H9 (cell line): ENCODE measurements at regions not wholly inside any gene's neighbourhood (a gene's known extent, or its start where the extent isn't known, plus 50 kb on each side); places are given as distances from the start of the nearest gene placed in this dataset.

Experiments
- DNase-seq: peaks from one replicate; pipeline ENCODE4 v3.0.0-alpha.2; 2017
- H2AFZ ChIP-seq: one replicate; pipeline ENCODE4 v1.6.1; 2013; ENCODE audit warnings: mild to moderate bottlenecking, low read length, control low read depth, moderate library complexity
- H2AK5ac ChIP-seq: 2 replicates; pipeline ENCODE4 v1.6.1; 2013; ENCODE audit warnings: low read length, control low read depth, mixed read lengths; ENCODE audit not compliant: insufficient read length
- H2BK120ac ChIP-seq: one replicate; pipeline ENCODE4 v1.6.1; 2013; ENCODE audit warnings: low read depth, mild to moderate bottlenecking, low read length, control low read depth, inconsistent platforms; ENCODE audit not compliant: poor library complexity, severe bottlenecking
- H2BK12ac ChIP-seq: 2 replicates; pipeline ENCODE4 v1.6.1; 2013; ENCODE audit warnings: low read length, control low read depth, mixed read lengths, low read depth; ENCODE audit not compliant: insufficient read length
- H2BK15ac ChIP-seq: 2 replicates; pipeline ENCODE4 v1.6.1; 2013; ENCODE audit warnings: low read depth, low read length, control low read depth
- H2BK20ac ChIP-seq: one replicate; pipeline ENCODE4 v1.6.1; 2013; ENCODE audit warnings: low read depth, mild to moderate bottlenecking, low read length, control low read depth, inconsistent platforms; ENCODE audit not compliant: poor library complexity, severe bottlenecking
- H2BK5ac ChIP-seq: 2 replicates; pipeline ENCODE4 v1.6.1; 2013; ENCODE audit warnings: low read length, control low read depth, mixed read lengths; ENCODE audit not compliant: insufficient read length
- H3K14ac ChIP-seq: 2 replicates; pipeline ENCODE4 v1.6.1; 2013; ENCODE audit warnings: low read length, control low read depth; ENCODE audit not compliant: insufficient read depth
- H3K18ac ChIP-seq: 2 replicates; pipeline ENCODE4 v1.6.1; 2013; ENCODE audit warnings: low read depth, mild to moderate bottlenecking, mixed read lengths, low read length, control low read depth; ENCODE audit not compliant: insufficient read length
- H3K23ac ChIP-seq: 2 replicates; pipeline ENCODE4 v1.6.1; 2013; ENCODE audit warnings: low read length, control low read depth, mixed read lengths, low read depth; ENCODE audit not compliant: insufficient read length
- H3K23me2 ChIP-seq: 2 replicates; pipeline ENCODE4 v1.6.1; 2013; ENCODE audit warnings: low read depth, mild to moderate bottlenecking, mixed read lengths, low read length, control low read depth; ENCODE audit not compliant: insufficient read length, poor library complexity, severe bottlenecking
- H3K27ac ChIP-seq: 2 replicates; pipeline ENCODE4 v1.5.1; 2013; ENCODE audit warnings: low read length, control low read depth, mixed read lengths, low read depth; ENCODE audit not compliant: insufficient read length
- H3K27me3 ChIP-seq: 2 replicates; pipeline ENCODE4 v1.6.1; 2013; ENCODE audit warnings: low read length, control low read depth, inconsistent platforms; ENCODE audit not compliant: insufficient read depth
- H3K4ac ChIP-seq: 2 replicates; pipeline ENCODE4 v1.6.1; 2013; ENCODE audit warnings: low read depth, mild to moderate bottlenecking, control low read depth, inconsistent platforms, low read length, moderate library complexity
- H3K4me1 ChIP-seq: 2 replicates; pipeline ENCODE4 v1.6.1; 2013; ENCODE audit warnings: low read length, control low read depth, inconsistent platforms; ENCODE audit not compliant: insufficient read depth
- H3K4me2 ChIP-seq: 2 replicates; pipeline ENCODE4 v1.6.1; 2013; ENCODE audit warnings: low read length, control low read depth, mixed read lengths; ENCODE audit not compliant: insufficient read length, insufficient read depth
- H3K56ac ChIP-seq: 2 replicates; pipeline ENCODE4 v1.6.1; 2013; ENCODE audit warnings: low read depth, mild to moderate bottlenecking, mixed read lengths, low read length, control low read depth; ENCODE audit not compliant: insufficient read length
- H3K79me1 ChIP-seq: 2 replicates; pipeline ENCODE4 v1.6.1; 2013; ENCODE audit warnings: low read depth, mild to moderate bottlenecking, moderate library complexity, low read length, control low read depth, inconsistent platforms; ENCODE audit not compliant: insufficient read depth, poor library complexity, severe bottlenecking
- H3K79me2 ChIP-seq: 2 replicates; pipeline ENCODE4 v1.6.1; 2013; ENCODE audit warnings: low read length, control low read depth, inconsistent platforms; ENCODE audit not compliant: insufficient read depth
- H3K9ac ChIP-seq: 2 replicates; pipeline ENCODE4 v1.6.1; 2013; ENCODE audit warnings: low read length, control low read depth, mixed read lengths; ENCODE audit not compliant: insufficient read length; ENCODE audit errors: extremely low read depth
- H3K9me3 ChIP-seq: one replicate; pipeline ENCODE4 v1.6.1; 2013; ENCODE audit warnings: low read depth, low read length, inconsistent platforms; ENCODE audit not compliant: control insufficient read depth
- H3T11ph ChIP-seq: one replicate; pipeline ENCODE4 v1.6.1; 2013; ENCODE audit warnings: mild to moderate bottlenecking, low read length, control low read depth, inconsistent platforms
- H4K20me1 ChIP-seq: one replicate; pipeline ENCODE4 v1.6.1; 2013; ENCODE audit not compliant: control insufficient read depth, insufficient read length, insufficient read depth
- H4K5ac ChIP-seq: 2 replicates; pipeline ENCODE4 v1.6.1; 2013; ENCODE audit warnings: low read depth, mild to moderate bottlenecking, mixed read lengths, low read length, control low read depth; ENCODE audit not compliant: insufficient read length
- H4K8ac ChIP-seq: replicated peaks from 2 replicates; pipeline ENCODE4 v1.6.1; 2013; ENCODE audit warnings: low read length, control low read depth, mixed read lengths, low read depth; ENCODE audit not compliant: insufficient read length
- H4K91ac ChIP-seq: 2 replicates; pipeline ENCODE4 v1.6.1; 2013; ENCODE audit warnings: low read depth, mild to moderate bottlenecking, moderate library complexity, mixed read lengths, low read length, control low read depth; ENCODE audit not compliant: insufficient read length
- H3K27ac Mint-ChIP-seq, 3 experiments: 2 replicates in 2 of 3; 3 replicates in 1 of 3; pipeline ENCODE4 v1.8.0; 2020 to 2021; ENCODE audit warnings: mixed read lengths in 3 of 3, mild to moderate bottlenecking in 1 of 3, moderate library complexity in 1 of 3
- H3K27me3 Mint-ChIP-seq: 2 replicates; pipeline ENCODE4 v1.8.0; 2021; ENCODE audit warnings: low read depth, mild to moderate bottlenecking, moderate library complexity, mixed read lengths
- H3K36me3 Mint-ChIP-seq, 3 experiments: 2 replicates in 2 of 3; 3 replicates in 1 of 3; pipeline ENCODE4 v1.8.0; 2020 to 2021; ENCODE audit warnings: low read depth in 3 of 3, mixed read lengths in 3 of 3; ENCODE audit not compliant: insufficient read depth in 1 of 3
- H3K4me1 Mint-ChIP-seq, 2 experiments: 2 replicates each; pipeline ENCODE4 v1.8.0; 2020; ENCODE audit warnings: mixed read lengths in 2 of 2
- H3K4me3 Mint-ChIP-seq, 2 experiments: 2 replicates in 1 of 2; 3 replicates in 1 of 2; pipeline ENCODE4 v1.8.0; 2020 to 2021; ENCODE audit warnings: mild to moderate bottlenecking in 2 of 2, mixed read lengths in 2 of 2, moderate library complexity in 1 of 2
- H3K9me3 Mint-ChIP-seq, 2 experiments: 2 replicates in 1 of 2; 3 replicates in 1 of 2; pipeline ENCODE4 v1.8.0; 2020; ENCODE audit warnings: mild to moderate bottlenecking in 2 of 2, mixed read lengths in 2 of 2, moderate library complexity in 1 of 2
- CTCF ChIP-seq: fragments of 200-600 bp; sonication (generic); conservative IDR thresholded peaks from 3 replicates; pipeline ENCODE4 v1.8.0; 2021; ENCODE audit warnings: antibody characterized with exemption, mild to moderate bottlenecking
- WGBS: extraction: QIAGEN DNeasy Blood & Tissue Kit; methylation state at CpG from one replicate; pipeline ENCODE4 v1.1.7; 2013; ENCODE audit warnings: missing lambda C conversion rate, low lambda C conversion rate, mixed read lengths; ENCODE audit not compliant: insufficient read length; ENCODE audit errors: extremely low coverage; 5-methylcytosine and 5-hydroxymethylcytosine counted together

DNA sequence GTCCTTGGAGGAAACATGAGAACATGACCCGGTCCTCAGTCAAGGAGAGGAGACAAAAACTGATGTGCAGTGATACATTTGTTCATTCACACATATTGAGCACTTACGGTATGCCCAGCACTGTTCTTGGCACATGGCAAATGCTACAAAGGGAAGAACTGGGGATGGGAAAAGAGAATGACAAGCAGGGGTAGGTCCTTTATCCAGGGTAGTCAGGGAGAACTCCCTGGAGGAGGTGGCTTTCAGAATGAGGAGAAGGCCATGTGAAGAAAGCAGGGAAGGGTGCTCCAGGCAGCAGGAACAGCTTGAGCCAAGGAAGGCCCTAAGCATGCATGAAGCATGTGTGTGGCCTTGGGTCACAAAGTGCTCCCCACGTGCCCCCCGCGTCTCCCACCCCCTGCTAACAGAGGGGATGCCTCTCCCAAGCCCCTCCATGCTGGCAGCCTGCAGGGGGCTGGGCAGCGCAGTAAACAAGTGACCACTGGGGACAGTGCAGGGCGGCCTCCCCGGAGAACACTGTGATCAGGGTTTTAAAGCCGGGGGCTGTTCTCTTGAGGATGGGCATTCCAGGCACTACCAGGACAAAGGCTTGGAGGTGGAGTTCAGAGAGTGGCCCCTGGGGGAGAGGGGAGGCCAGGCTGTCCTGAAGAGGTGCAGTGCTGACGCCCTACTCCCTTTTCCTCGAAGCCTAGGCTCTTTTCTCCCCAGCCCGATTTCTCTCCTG lies 71.0 kb downstream of the PHETA1 start:
- Histone ChIP-seq H3K9me3 (no peaks in the 10 kb centered on the region), H3K56ac (no peak overlapping the region), H3K79me2 (no peaks in the 10 kb centered on the region), H2BK15ac (no peak overlapping the region), H3K27ac (no peak overlapping the region), H3K9ac (no peak overlapping the region), H3K4me2 (no peak overlapping the region), H3K18ac (no peak overlapping the region), H2AFZ (no peak overlapping the region), H2BK5ac (no peak overlapping the region), H2BK12ac (no peak overlapping the region), H4K91ac (no peak overlapping the region), H3K27me3 (no peaks in the 10 kb centered on the region), H4K20me1 (no peaks in the 10 kb centered on the region), H3K4ac (no peak overlapping the region), H4K5ac (no peak overlapping the region), H3T11ph (no peak overlapping the region), H3K23me2 (no peaks in the 10 kb centered on the region), H2BK120ac (no peak overlapping the region), H3K4me1 (no peaks in the 10 kb centered on the region), H3K79me1 (no peaks in the 10 kb centered on the region), H2BK20ac (no peak overlapping the region), H3K23ac (no peak overlapping the region), H2AK5ac (no peak overlapping the region), H3K14ac (no peak overlapping the region), H4K8ac (no peak overlapping the region)
- peak; percentile 45 for TF ChIP-seq CTCF
- Mint-ChIP-seq H3K4me3 (no peak overlapping the region), H3K27me3 (no peaks in the 10 kb centered on the region), H3K36me3 (no peaks in the 10 kb centered on the region; a peak in 1 of 7 replicates), H3K4me1 (peaks cover 9 to 16% of the 10 kb centered on the region in 2 experiments), H3K9me3 (no peaks in the 10 kb centered on the region; a peak in 2 of 5 replicates), H3K27ac (peak overlapping the region in 2 of 3 experiments; percentile 60 to 77; a peak in 2 of 7 replicates)
- no CpG with 5 or more reads among the region's 12 CpGs for WGBS
- DNase-seq, result peak; percentile 78
